Tongue (tissue), 2 donors: ENCODE measurements at regions not wholly inside any gene's neighbourhood (a gene's known extent, or its start where the extent isn't known, plus 50 kb on each side); places are given as distances from the start of the nearest gene placed in this dataset. TPM values are rescaled to one million over a fixed set of nuclear protein-coding genes. Genes with fewer than 3 reads are reported as not detected.

Experiments
- DNase-seq: peaks from one replicate; pipeline ENCODE4 v3.0.0-alpha.2; 2015
- small RNA-seq: library from RNA; depleted of rRNA; stranded (forward); fragments of <200 nt; gene quantifications from one replicate; pipeline ENCODE3, GENCODE V24; 2014; ENCODE audit warnings: low replicate concordance

DNA sequence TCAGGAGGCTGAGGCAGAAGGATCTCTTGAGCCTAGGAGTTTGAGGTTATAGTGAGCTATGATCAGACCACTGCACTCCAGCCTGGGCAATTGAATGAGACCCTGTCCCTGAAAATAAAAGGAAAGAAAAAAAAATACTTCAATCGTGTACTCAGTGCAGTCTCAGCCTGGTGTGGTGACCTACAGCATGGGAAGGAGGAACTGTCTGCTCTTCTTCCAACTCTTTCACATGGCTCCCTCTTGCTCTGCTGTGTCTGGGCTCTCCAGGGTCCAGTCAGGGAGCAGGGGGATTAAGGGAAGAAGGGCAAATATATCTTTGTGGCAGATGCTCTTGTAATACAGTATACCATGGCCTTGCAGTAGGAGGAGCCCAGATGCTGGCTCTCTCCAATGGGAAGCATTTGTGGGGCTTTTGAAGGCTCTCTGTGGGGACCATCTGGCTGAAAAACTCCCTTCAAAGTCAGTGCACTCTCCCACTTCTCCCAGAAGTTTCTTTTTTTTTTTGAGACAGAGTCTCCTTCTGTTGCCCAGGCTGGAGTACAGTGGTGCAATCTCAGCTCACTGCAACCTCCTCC lies 76.6 kb upstream of the TMPO start:
- no peak for DNase-seq

DNA sequence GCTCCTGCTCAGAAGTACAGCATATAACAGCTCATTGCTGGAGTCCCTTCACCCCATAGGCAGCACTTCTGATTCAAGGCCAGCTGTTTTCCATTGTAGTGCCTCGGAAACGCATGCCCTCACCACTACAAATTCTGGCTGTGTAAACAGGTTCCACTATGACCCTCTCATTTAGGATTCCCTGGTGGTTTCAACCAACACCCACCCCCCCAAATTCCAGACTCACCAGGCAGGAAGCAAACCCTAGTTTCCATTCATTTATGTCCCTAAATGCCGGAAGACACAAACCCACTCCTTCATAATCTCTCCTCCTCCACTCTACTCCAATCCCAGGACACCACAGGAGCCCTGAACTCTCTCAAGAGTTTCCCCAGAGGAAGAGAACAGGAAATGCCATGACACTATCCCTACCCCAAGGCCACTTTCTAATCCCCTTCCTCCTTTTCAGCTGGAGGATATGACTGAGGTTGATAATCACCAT lies 75.9 kb upstream of the TMPO start:
- peak; percentile 39 for DNase-seq

DNA sequence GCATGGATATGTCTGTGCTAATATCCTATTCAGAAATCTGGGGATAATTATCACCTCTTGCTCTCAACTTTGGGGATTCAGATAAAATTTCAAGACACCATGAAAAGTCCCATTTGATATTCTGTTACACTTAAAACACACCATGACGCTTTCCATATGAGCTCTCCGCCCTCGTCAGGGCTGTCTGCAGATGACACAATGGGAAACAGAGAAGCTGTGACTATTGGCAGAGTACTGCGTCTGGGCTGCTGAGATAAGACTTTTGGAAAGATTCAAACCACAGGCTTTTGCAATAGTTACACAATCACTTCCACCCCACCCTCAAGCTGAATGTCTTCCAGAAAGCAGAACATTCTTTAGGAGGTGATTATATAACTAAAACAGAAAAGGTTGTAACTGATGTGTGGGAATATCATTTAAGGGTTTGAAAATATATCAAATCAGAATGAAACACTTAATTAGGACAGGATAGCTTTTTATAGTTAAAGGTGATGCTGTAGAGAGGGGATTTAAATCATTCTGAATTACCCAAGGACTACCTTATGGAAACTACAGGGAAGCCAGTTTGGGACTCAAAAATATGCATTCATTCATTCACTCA lies 75.3 kb upstream of the TMPO start:
- peak; percentile 83 for DNase-seq

DNA sequence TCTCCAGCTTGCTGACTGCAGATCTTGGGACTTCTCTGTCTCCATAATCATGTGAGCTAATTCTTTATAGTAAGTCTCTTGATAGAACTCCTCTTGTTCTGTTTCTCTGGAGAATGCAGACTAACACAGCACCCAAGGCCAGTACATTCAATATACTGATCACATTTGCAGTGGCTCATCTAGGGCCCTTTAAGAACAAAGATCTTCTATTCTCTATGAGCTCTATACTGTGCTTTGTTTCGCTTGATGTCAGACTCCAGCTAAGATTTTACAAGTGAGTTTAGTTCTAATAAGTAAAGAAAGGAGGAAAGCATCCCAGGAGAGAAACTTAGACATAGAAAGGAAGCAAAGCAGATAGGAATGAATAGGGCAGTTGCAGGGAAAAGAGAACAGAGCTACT lies 69.3 kb upstream of the TMPO start:
- no peak for DNase-seq

DNA sequence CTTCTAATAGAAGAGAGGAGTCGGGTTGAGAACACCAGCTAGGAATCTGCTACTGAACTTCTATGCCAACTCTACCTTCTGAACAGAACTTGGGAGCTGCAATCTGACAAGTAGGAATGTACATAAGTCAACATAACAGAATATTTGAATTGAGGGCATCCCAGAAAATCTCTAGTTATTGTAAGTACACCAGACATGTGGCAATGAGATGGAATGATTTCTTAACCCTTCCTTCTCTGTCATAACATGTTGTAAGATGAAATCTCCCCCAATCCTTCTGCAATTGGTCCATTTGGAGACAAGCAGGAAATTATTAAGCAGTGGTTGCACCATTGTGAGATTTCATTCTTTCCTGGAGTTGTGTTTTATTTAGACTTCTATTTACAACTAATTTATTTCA lies 68.7 kb upstream of the TMPO start:
- DNase-seq, result no peak

DNA sequence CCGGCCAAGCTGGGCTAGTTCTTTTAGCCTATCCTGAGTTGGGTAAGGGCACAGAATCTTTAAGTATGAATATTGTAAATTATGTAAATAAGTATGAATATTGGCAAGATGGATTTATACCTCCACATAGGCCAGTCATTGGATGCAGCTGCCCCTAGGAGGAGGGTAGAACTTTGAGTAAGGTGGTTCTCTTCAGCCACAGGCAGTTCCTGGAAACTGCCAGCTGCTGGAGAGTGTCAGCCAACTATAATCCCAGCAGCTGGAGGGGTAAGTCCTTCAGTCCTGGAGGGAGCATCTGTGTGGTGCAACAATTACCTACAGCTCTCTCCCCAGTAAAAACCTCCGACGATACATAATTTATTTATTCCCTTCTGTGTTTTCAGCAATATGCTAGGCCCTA lies 65.8 kb upstream of the TMPO start:
- peak; percentile 81 for DNase-seq

DNA sequence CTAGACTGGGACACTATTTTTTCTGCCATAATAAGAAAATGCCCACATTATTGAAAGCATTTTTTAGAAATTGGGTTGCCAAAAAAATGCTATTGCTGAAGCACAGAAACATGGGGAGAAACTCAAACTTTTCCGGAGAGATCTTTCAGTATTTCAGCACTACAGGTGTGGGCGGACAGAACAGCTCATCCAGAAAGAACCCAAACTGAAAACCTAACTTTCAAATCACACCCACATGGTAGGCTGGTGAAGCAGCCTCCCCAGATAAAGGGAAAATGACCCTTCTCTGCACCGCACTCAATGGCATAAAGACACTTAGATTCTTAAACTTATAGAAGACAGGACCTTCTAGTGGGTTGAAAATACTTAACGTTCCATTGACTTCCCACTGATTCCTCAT lies 62.3 kb upstream of the TMPO start:
- DNase-seq, result no peak

DNA sequence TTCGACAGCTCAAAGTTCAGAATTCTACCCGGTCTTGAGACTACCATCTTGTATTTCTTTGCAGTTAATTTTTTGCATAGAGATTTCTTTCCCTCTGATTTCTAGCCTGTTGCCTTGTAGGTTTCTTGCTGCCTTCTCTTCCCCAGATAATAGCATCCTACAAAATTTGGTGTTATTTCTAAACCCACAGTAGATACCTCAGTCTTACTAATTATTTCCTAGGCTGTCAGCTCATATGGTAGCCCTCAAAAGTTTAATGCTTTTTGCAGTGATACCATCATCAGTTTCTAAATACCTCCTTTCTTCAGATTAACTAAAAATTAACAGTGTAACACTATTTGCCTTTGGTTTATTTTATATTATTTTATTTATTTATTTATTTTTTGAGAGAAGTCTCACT lies 61.9 kb upstream of the TMPO start:
- DNase-seq, result no peak

DNA sequence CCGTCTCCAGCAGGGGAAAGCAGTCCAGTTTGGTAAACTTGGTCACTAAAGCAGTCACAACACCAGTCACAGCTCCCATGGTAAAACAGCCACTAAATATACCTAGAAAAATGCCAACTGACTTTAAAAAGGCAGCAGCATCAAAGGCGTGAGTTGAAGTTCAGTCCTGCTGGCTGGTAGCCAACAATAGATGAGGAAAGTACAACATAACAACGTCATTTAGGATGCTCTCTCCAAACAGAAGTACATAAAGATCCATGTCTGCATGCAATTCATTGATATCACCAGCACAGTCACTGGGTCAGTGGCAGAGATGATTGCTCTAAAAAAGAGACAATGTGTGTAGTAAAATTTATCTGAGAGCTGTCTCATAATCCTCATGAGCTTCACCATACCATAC lies 59.3 kb upstream of the TMPO start:
- no peak for DNase-seq

DNA sequence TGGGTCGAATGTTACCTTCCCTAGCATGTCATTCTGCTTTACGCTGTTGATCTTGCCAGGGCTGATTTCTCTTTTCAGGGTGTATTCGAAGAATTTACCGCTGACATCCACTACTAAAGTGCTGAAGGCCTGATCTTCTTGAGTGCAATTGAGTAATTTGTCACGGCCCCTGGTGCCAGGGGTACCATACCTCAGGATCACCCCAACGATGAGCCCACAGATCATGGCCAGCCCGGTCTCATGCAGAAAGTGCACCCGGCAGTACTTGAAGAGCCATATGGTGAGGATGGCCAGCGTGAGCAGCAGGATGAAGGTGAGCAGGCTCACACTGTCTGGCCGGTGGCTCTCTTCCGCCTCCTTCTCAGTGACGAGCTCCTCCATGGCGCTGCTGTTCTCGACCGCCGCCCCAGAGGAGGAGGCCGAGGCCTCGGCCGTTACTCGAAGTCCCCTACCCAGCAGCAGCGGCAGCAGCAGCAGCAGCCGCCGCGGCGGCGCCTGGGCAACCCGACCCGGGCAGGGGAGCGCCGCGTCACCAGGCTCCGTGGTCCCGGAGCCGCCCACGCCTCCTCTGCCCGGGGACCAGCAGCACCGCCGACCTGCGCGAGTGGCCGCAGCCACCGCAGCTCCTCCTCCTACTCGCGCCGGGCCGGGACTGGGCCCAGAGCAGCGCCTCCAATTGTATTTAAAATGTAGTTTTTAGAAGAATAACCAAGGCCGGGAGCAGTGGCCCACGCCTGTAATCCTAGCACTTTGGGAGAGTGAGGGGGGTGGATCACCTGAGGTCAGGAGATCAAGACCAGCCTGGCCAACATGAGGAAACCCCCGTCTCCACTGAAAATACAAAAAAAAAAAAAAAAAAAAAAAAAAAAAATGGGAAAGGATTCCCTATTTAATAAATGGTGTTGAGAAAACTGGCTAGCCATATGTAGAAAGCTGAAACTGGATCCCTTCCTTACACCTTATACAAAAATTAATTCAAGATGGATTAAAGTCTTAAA lies 58.5 kb upstream of the TMPO start:
- DNase-seq, result peak; percentile 69

DNA sequence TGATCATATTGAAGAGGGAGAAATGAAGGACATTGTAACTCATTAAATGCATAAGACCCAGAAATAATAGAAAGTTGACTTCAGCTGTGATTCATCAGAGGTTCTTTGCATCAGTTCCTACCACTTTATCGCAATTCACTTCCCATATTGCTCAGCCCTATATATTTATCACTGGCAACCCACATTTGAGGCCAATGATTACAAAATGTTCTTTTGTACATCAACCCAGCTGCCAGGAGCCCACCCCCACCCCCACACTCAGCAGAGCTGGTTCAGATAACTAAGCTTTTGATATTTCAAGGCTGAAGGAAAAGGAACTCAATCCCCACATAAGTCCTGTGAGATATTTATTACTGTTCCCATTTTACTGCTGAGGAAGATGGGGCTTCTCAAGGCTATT lies 51.2 kb upstream of the TMPO start:
- no peak for DNase-seq

DNA sequence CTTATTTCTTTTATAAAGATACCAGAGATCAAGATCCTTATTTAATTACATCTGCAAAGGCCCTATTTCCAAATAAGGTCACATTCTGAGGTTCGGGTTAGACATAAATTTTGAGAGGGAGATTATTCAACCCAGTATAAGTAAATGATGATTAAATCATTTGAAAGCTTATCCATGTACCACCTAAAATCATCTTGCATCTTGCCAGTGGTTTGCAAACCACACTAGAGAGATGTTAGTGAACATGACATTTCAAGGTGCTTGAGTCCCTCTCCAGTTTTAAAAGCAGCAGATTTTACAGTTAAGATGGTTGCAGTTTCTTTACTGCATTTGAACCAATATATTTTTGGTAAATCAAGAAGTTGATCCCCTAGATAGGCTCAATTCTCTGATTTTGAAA lies 49.9 kb upstream of the TMPO start:
- DNase-seq, result no peak

Small RNA genes lying in the stretch of these regions (small RNA-seq; reads per million reads assigned to genes)
- gene AC018659.1, result not detected
- not detected for gene MIR4303
- not detected for gene MIR4495
- gene RNU4-41P, result not detected
- 0.05 reads per million for gene RNU6-36P
